ENCODE measurements at regions not wholly inside any gene's neighbourhood (a gene's known extent, or its start where the extent isn't known, plus 50 kb on each side); places are given as distances from the start of the nearest gene placed in this dataset.

DNA sequence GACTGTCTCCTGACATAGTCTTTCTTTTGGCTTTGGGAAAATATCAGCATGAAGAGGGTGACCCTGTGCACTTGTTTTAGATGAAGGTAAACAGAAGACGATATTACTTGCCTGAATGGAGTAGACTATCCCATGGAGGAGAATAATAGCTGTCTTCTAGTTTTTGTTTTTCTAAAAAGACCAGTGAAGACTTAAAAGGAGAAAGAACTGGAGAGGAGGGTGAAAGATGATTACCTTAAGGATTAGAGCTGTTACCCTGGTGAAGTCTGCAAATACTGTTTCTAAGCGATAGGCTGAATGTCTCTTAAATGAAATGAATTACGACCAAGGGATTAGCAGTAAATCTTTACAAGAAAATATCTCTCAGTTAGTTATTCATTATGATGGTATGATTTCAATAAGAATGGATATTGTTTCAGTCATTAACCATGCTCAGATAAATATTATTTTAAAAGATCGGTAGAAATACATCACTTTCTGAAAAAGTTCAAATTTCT is 255.6 kb upstream of the FERD3L start:
- H3K36me3 Mint-ChIP-seq (ENCODE audit: unreplicated experiment): no peaks in the 10 kb centered on the region
- no peaks in the 10 kb centered on the region for H3K27me3 Mint-ChIP-seq (ENCODE audit: unreplicated experiment)
- H3K4me1 Mint-ChIP-seq (ENCODE audit: low read depth, unreplicated experiment): no peaks in the 10 kb centered on the region

DNA sequence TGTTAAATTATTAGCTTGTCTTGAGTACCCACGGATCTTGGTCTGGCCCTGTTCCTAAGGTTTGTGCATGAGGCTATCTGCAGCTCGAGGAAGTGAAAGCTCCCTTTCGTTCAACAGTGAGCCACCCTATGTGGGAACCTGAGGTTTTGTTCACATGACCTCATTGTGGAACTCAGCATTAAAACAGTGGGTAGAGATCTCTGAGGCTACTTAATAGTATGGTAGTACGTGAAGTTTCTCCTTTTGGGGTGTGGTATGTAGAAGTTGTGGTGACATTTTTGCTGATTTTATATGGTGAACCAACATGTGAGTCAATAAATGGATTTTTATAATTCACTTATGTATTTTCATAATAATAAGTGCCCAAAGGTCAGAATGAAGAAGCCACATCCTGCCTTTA is 252.7 kb upstream of the FERD3L start:
- Mint-ChIP-seq H3K27ac (ENCODE audit: unreplicated experiment) (no peak overlapping the region), H3K9me3 (ENCODE audit: unreplicated experiment) (no peaks in the 10 kb centered on the region), H3K27me3 (ENCODE audit: unreplicated experiment) (no peaks in the 10 kb centered on the region), H3K4me1 (ENCODE audit: low read depth, unreplicated experiment) (no peaks in the 10 kb centered on the region), H3K36me3 (ENCODE audit: unreplicated experiment) (no peaks in the 10 kb centered on the region), H3K4me3 (ENCODE audit: unreplicated experiment) (no peak overlapping the region)
- no peak for DNase-seq
- TF ChIP-seq, protein P1, sequence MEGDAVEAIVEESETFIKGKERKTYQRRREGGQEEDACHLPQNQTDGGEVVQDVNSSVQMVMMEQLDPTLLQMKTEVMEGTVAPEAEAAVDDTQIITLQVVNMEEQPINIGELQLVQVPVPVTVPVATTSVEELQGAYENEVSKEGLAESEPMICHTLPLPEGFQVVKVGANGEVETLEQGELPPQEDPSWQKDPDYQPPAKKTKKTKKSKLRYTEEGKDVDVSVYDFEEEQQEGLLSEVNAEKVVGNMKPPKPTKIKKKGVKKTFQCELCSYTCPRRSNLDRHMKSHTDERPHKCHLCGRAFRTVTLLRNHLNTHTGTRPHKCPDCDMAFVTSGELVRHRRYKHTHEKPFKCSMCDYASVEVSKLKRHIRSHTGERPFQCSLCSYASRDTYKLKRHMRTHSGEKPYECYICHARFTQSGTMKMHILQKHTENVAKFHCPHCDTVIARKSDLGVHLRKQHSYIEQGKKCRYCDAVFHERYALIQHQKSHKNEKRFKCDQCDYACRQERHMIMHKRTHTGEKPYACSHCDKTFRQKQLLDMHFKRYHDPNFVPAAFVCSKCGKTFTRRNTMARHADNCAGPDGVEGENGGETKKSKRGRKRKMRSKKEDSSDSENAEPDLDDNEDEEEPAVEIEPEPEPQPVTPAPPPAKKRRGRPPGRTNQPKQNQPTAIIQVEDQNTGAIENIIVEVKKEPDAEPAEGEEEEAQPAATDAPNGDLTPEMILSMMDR (IDR thresholded peaks at IDR 0.05; ENCODE audit: partially characterized antibody, unreplicated experiment): no peak

More for the DNA sequence above, 255.6 kb upstream of the FERD3L start:
- Mint-ChIP-seq H3K4me3 (ENCODE audit: unreplicated experiment) (no peak overlapping the region), H3K9me3 (ENCODE audit: unreplicated experiment) (no peaks in the 10 kb centered on the region), H3K27ac (ENCODE audit: unreplicated experiment) (no peak overlapping the region)
- TF ChIP-seq, protein P1 (IDR thresholded peaks at IDR 0.05; ENCODE audit: partially characterized antibody, unreplicated experiment): no peak
- DNase-seq: no peak

DNA sequence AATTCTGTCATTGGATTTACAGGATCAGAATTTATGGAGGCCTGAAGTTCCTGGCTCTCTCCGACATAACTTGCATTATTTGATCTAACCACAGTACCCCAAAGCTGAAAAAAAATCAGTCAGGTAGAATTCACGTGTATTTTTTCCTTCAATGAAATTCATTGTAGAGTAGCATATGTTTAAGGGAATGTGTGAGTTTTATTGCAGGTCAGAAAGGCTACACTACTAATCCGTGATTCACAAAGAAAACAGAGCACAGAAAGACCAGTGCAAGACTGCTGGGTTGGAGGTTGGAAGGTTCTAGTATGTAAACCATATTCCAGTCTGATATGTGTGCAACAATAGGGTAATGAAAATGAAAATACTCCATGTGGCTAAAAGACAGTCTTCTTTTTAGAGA is 247.0 kb upstream of the FERD3L start:
- no peaks in the 10 kb centered on the region for H3K4me1 Mint-ChIP-seq (ENCODE audit: low read depth, unreplicated experiment)
- no peak for DNase-seq
- H3K27me3 Mint-ChIP-seq (ENCODE audit: unreplicated experiment): no peaks in the 10 kb centered on the region
- H3K4me3 Mint-ChIP-seq (ENCODE audit: unreplicated experiment): no peak overlapping the region
- no peaks in the 10 kb centered on the region for H3K36me3 Mint-ChIP-seq (ENCODE audit: unreplicated experiment)
- no peak overlapping the region for H3K27ac Mint-ChIP-seq (ENCODE audit: unreplicated experiment)
- TF ChIP-seq, protein P1 (IDR thresholded peaks at IDR 0.05; ENCODE audit: partially characterized antibody, unreplicated experiment): no peak
- H3K9me3 Mint-ChIP-seq (ENCODE audit: unreplicated experiment): no peaks in the 10 kb centered on the region

DNA sequence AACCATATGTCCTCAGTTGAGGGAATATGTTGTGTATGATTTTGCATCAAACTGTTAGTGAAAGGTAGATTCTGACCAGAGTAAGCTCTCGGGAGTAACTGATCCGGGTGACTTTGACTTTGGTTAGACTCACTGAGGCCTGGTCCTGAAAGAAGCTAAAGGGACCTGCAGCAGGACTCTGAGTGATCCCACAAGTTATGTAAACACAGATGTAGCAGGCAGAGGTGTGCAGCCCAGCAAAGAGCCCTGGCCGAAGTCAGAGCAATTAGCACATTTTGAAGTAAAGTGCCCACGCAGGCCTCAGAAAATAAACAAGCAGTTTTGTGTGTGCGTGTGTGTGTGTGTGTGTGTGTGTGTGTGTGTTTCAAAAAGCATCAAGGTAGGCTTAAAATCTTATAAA is 245.6 kb upstream of the FERD3L start:
- Mint-ChIP-seq H3K27ac (ENCODE audit: unreplicated experiment) (no peak overlapping the region), H3K4me1 (ENCODE audit: low read depth, unreplicated experiment) (no peaks in the 10 kb centered on the region), H3K9me3 (ENCODE audit: unreplicated experiment) (no peaks in the 10 kb centered on the region), H3K27me3 (ENCODE audit: unreplicated experiment) (no peaks in the 10 kb centered on the region), H3K4me3 (ENCODE audit: unreplicated experiment) (no peak overlapping the region), H3K36me3 (ENCODE audit: unreplicated experiment) (no peaks in the 10 kb centered on the region)
- DNase-seq: no peak
- TF ChIP-seq, protein P1 (IDR thresholded peaks at IDR 0.05; ENCODE audit: partially characterized antibody, unreplicated experiment): no peak

- DNase-seq: no peak
- H3K36me3 Mint-ChIP-seq (ENCODE audit: unreplicated experiment): no peaks in the 10 kb centered on the region
- H3K9me3 Mint-ChIP-seq (ENCODE audit: unreplicated experiment): no peaks in the 10 kb centered on the region
- TF ChIP-seq, protein P1 (IDR thresholded peaks at IDR 0.05; ENCODE audit: partially characterized antibody, unreplicated experiment): no peak
- no peak overlapping the region for H3K4me3 Mint-ChIP-seq (ENCODE audit: unreplicated experiment)
- no peaks in the 10 kb centered on the region for H3K4me1 Mint-ChIP-seq (ENCODE audit: low read depth, unreplicated experiment)
- H3K27me3 Mint-ChIP-seq (ENCODE audit: unreplicated experiment): no peaks in the 10 kb centered on the region
- H3K27ac Mint-ChIP-seq (ENCODE audit: unreplicated experiment): no peak overlapping the region
Observed at GRCh38 chr7:19381321-19381720, 236.1 kb upstream of the FERD3L start.
